ENCODE measurements at regions not wholly inside any gene's neighbourhood (a gene's known extent, or its start where the extent isn't known, plus 50 kb on each side); places are given as distances from the start of the nearest gene placed in this dataset.

DNA sequence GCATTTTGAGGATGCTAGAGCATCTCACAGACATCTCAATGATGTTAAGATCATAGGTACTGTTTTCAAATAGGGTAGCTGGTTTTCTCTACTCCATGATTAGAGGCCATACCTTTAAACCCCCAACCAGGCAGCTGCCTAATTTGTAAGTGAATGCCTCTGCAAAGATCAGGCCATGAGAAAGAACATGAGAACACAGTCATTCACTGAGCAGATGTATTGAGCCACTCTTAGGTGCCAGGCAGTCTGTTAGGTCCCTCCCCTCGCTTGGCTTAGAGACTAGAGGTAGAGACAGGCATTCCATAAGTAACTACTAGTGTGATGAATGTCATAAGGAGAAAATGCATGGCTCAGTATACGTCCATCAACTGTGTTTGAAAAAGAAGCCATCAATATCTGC, 410.0 kb downstream of the FGF9 start:
- H4K8ac ChIP-seq (ENCODE audit: low read depth, low read length) = no peak overlapping the region
- peaks cover 1% of the 10 kb centered on the region for H3K9me3 ChIP-seq (ENCODE audit: insufficient read depth, low read depth, low read length)
- no peak overlapping the region for H3K4me2 ChIP-seq (ENCODE audit: low read length)
- H3K4ac ChIP-seq (ENCODE audit: low read depth, low read length) = no peak overlapping the region
- H2AFZ ChIP-seq (ENCODE audit: insufficient read depth, low read length, poor library complexity) = no peak overlapping the region
- no peak overlapping the region for H4K91ac ChIP-seq (ENCODE audit: low read depth, low read length)
- H3K14ac ChIP-seq (ENCODE audit: low read length) = no peak overlapping the region
- H3K4me3 ChIP-seq (ENCODE audit: low read depth, low read length) = no peak overlapping the region
- H3K23ac ChIP-seq (ENCODE audit: low read length) = no peak overlapping the region
- no peaks in the 10 kb centered on the region for H3K79me2 ChIP-seq (ENCODE audit: control insufficient read depth, insufficient read depth, low read length, poor library complexity)
- no peak overlapping the region for H2AK5ac ChIP-seq (ENCODE audit: low read length)
- H2BK12ac ChIP-seq (ENCODE audit: low read length) = no peak overlapping the region
- H2BK120ac ChIP-seq (ENCODE audit: insufficient read depth, low read length, poor library complexity) = no peak overlapping the region
- H3K18ac ChIP-seq (ENCODE audit: low read length) = no peak overlapping the region
- H3K27ac ChIP-seq (ENCODE audit: low read depth, low read length) = no peak overlapping the region
- no CpG with 5 or more reads among the region's 2 CpGs for WGBS (ENCODE audit: extremely low coverage, insufficient coverage, insufficient read length)
- no peaks in the 10 kb centered on the region for H3K4me1 ChIP-seq (ENCODE audit: control insufficient read depth in 1 of 2, insufficient read depth in 2 of 2, low read length in 2 of 2)
- H3K27me3 ChIP-seq (ENCODE audit: insufficient read depth, low read length) = no peaks in the 10 kb centered on the region
- no peak overlapping the region for H4K12ac ChIP-seq (ENCODE audit: low read depth, low read length)
- H3K79me1 ChIP-seq (ENCODE audit: low read length) = no peaks in the 10 kb centered on the region
- H2BK5ac ChIP-seq (ENCODE audit: low read depth, low read length, poor library complexity) = no peak overlapping the region
- DNase-seq = no peak
- no peak overlapping the region for H3K9ac ChIP-seq (ENCODE audit: low read length)
- no peaks in the 10 kb centered on the region for H3K36me3 ChIP-seq (ENCODE audit: control insufficient read depth in 1 of 2, insufficient read depth in 2 of 2, low read length in 2 of 2)

DNA sequence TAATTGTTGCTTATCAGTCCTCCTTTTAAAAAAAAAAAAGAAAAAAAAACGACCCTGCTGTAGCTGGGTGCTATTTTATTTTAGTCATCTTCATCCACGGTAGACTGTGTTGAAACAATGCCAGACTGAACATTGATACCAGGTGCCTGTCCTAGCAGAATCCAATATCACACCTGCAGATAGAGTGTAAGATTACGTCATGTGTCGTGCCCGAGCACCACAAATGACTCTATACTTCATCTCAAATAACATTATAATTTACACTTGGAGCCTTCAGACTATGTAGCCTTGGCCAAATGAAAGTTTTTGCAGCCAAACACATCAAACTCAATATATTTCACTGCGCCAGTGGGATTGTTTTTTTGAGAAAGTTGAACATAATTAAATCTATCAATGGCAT, 410.6 kb downstream of the FGF9 start:
- no peak overlapping the region for H3K4ac ChIP-seq (ENCODE audit: low read depth, low read length)
- no peaks in the 10 kb centered on the region for H3K36me3 ChIP-seq (ENCODE audit: control insufficient read depth in 1 of 2, insufficient read depth in 2 of 2, low read length in 2 of 2)
- H3K9ac ChIP-seq (ENCODE audit: low read length) = no peak overlapping the region
- H3K4me1 ChIP-seq (ENCODE audit: control insufficient read depth in 1 of 2, insufficient read depth in 2 of 2, low read length in 2 of 2) = no peaks in the 10 kb centered on the region
- no peak overlapping the region for H2BK5ac ChIP-seq (ENCODE audit: low read depth, low read length, poor library complexity)
- DNase-seq = no peak
- no peak overlapping the region for H2BK120ac ChIP-seq (ENCODE audit: insufficient read depth, low read length, poor library complexity)
- H3K9me3 ChIP-seq (ENCODE audit: insufficient read depth, low read depth, low read length) = peaks cover 1% of the 10 kb centered on the region
- H2AK5ac ChIP-seq (ENCODE audit: low read length) = no peak overlapping the region
- H3K4me3 ChIP-seq (ENCODE audit: low read depth, low read length) = no peak overlapping the region
- H4K91ac ChIP-seq (ENCODE audit: low read depth, low read length) = no peak overlapping the region
- no peak overlapping the region for H3K18ac ChIP-seq (ENCODE audit: low read length)
- no peak overlapping the region for H4K12ac ChIP-seq (ENCODE audit: low read depth, low read length)
- H4K8ac ChIP-seq (ENCODE audit: low read depth, low read length) = no peak overlapping the region
- no peaks in the 10 kb centered on the region for H3K79me2 ChIP-seq (ENCODE audit: control insufficient read depth, insufficient read depth, low read length, poor library complexity)
- no peak overlapping the region for H3K27ac ChIP-seq (ENCODE audit: low read depth, low read length)
- no peak overlapping the region for H3K4me2 ChIP-seq (ENCODE audit: low read length)
- H2BK12ac ChIP-seq (ENCODE audit: low read length) = no peak overlapping the region
- no peak overlapping the region for H3K14ac ChIP-seq (ENCODE audit: low read length)
- no CpG with 5 or more reads among the region's 6 CpGs for WGBS (ENCODE audit: extremely low coverage, insufficient coverage, insufficient read length)
- H3K23ac ChIP-seq (ENCODE audit: low read length) = no peak overlapping the region
- no peaks in the 10 kb centered on the region for H3K79me1 ChIP-seq (ENCODE audit: low read length)
- no peak overlapping the region for H2AFZ ChIP-seq (ENCODE audit: insufficient read depth, low read length, poor library complexity)
- no peaks in the 10 kb centered on the region for H3K27me3 ChIP-seq (ENCODE audit: insufficient read depth, low read length)

GRCh38 chr13:22082030-22082429, 411.2 kb downstream of the FGF9 start:
- Histone ChIP-seq H3K18ac (ENCODE audit: low read length) (no peak overlapping the region), H3K4me2 (ENCODE audit: low read length) (no peak overlapping the region), H3K4me3 (ENCODE audit: low read depth, low read length) (no peak overlapping the region), H3K79me2 (ENCODE audit: control insufficient read depth, insufficient read depth, low read length, poor library complexity) (no peaks in the 10 kb centered on the region), H3K27ac (ENCODE audit: low read depth, low read length) (no peak overlapping the region), H3K27me3 (ENCODE audit: insufficient read depth, low read length) (no peaks in the 10 kb centered on the region), H3K9ac (ENCODE audit: low read length) (no peak overlapping the region), H3K79me1 (ENCODE audit: low read length) (no peaks in the 10 kb centered on the region), H3K14ac (ENCODE audit: low read length) (no peak overlapping the region), H3K4me1 (ENCODE audit: control insufficient read depth in 1 of 2, insufficient read depth in 2 of 2, low read length in 2 of 2) (no peaks in the 10 kb centered on the region), H2AK5ac (ENCODE audit: low read length) (no peak overlapping the region), H2BK5ac (ENCODE audit: low read depth, low read length, poor library complexity) (no peak overlapping the region), H3K9me3 (ENCODE audit: insufficient read depth, low read depth, low read length) (peaks cover 1% of the 10 kb centered on the region), H2AFZ (ENCODE audit: insufficient read depth, low read length, poor library complexity) (no peak overlapping the region), H4K8ac (ENCODE audit: low read depth, low read length) (no peak overlapping the region), H3K23ac (ENCODE audit: low read length) (no peak overlapping the region), H4K91ac (ENCODE audit: low read depth, low read length) (no peak overlapping the region), H3K36me3 (ENCODE audit: control insufficient read depth in 1 of 2, insufficient read depth in 2 of 2, low read length in 2 of 2) (no peaks in the 10 kb centered on the region), H2BK12ac (ENCODE audit: low read length) (no peak overlapping the region), H3K4ac (ENCODE audit: low read depth, low read length) (no peak overlapping the region), H4K12ac (ENCODE audit: low read depth, low read length) (no peak overlapping the region), H2BK120ac (ENCODE audit: insufficient read depth, low read length, poor library complexity) (no peak overlapping the region)
- WGBS (ENCODE audit: extremely low coverage, insufficient coverage, insufficient read length) = no CpG with 5 or more reads among the region's 2 CpGs
- no peak for DNase-seq

GRCh38 chr13:22082437-22083100, 411.7 kb downstream of the FGF9 start:
- Histone ChIP-seq H2AK5ac (ENCODE audit: low read length) (no peak overlapping the region), H2BK5ac (ENCODE audit: low read depth, low read length, poor library complexity) (no peak overlapping the region), H3K4me2 (ENCODE audit: low read length) (no peak overlapping the region), H3K36me3 (ENCODE audit: control insufficient read depth in 1 of 2, insufficient read depth in 2 of 2, low read length in 2 of 2) (no peaks in the 10 kb centered on the region), H2BK12ac (ENCODE audit: low read length) (no peak overlapping the region), H2BK120ac (ENCODE audit: insufficient read depth, low read length, poor library complexity) (no peak overlapping the region), H3K79me2 (ENCODE audit: control insufficient read depth, insufficient read depth, low read length, poor library complexity) (no peaks in the 10 kb centered on the region), H3K9me3 (ENCODE audit: insufficient read depth, low read depth, low read length) (peaks cover 1% of the 10 kb centered on the region), H3K4ac (ENCODE audit: low read depth, low read length) (no peak overlapping the region), H3K79me1 (ENCODE audit: low read length) (no peaks in the 10 kb centered on the region), H2AFZ (ENCODE audit: insufficient read depth, low read length, poor library complexity) (no peak overlapping the region), H3K14ac (ENCODE audit: low read length) (no peak overlapping the region), H3K27ac (ENCODE audit: low read depth, low read length) (no peak overlapping the region), H4K91ac (ENCODE audit: low read depth, low read length) (no peak overlapping the region), H3K9ac (ENCODE audit: low read length) (no peak overlapping the region), H3K23ac (ENCODE audit: low read length) (no peak overlapping the region), H3K27me3 (ENCODE audit: insufficient read depth, low read length) (no peaks in the 10 kb centered on the region), H3K18ac (ENCODE audit: low read length) (no peak overlapping the region), H4K8ac (ENCODE audit: low read depth, low read length) (no peak overlapping the region), H3K4me1 (ENCODE audit: control insufficient read depth in 1 of 2, insufficient read depth in 2 of 2, low read length in 2 of 2) (no peaks in the 10 kb centered on the region), H4K12ac (ENCODE audit: low read depth, low read length) (no peak overlapping the region), H3K4me3 (ENCODE audit: low read depth, low read length) (no peak overlapping the region)
- WGBS (ENCODE audit: extremely low coverage, insufficient coverage, insufficient read length) = no CpG with 5 or more reads among the region's 2 CpGs
- DNase-seq = no peak
